ENCODE measurements at regions not wholly inside any gene's neighbourhood (a gene's known extent, or its start where the extent isn't known, plus 50 kb on each side); places are given as distances from the start of the nearest gene placed in this dataset.

DNA sequence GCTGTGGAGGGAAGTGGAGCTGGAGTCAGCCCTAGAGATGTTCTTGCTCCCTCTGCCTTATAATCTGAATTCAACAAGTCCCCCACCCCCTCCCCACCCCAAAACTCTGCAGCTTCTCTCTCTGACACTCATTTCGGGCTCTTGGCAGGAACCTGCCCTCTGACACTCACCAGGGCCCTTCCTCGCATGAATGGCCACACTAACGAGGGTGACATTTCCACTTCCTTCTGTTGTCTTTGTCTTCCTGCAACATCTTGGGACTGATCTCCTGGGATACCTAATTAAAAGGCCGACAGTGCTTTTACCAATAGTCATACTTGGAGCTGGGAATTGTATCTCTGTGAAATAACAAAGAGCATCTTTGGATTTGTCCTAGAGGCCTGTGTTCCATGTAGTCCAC lies 106.9 kb upstream of the PIRT start:
- Histone ChIP-seq H3K9ac (replicated peaks; ENCODE audit: extremely low read depth, insufficient read depth, low read length) (no peak overlapping the region), H3K4me1 (ENCODE audit: control insufficient read depth, extremely low read depth, insufficient read depth, low read length) (no peaks in the 10 kb centered on the region)

DNA sequence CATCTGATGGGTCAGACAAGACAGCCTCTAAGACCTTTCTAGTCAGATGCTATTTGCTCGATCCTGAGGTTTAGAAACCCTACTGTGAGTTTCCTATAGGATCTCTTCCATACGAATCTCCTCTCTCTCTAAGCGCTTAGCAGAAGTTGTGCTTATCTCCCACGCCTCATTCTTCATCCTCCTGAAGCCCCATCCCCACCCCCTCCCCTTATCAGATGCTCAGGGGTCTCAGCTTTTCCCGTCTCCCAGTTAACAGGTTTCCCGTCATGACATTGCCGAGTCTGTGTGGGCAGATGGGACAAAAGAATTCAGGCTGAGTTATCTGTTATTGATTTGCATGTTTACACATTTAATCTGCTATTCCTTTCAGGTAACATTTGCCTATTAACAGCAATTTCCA lies 99.0 kb upstream of the PIRT start:
- no peak for DNase-seq (ENCODE audit: low read depth, low spot score)
- CTCF ChIA-PET, result no interaction called here
- Histone ChIP-seq H3K36me3 (ENCODE audit: control insufficient read depth in 2 of 2, extremely low read depth in 1 of 2, insufficient read depth in 2 of 2, low read length in 2 of 2) (no peaks in the 10 kb centered on the region), H2AFZ (ENCODE audit: low read depth, low read length) (no peak overlapping the region), H3K27ac (ENCODE audit: insufficient read depth, low read depth, low read length) (no peak overlapping the region), H3K9me3 (replicated peaks; ENCODE audit: control insufficient read depth, insufficient read depth, low read length) (peaks cover 5% of the 10 kb centered on the region), H3K4me2 (ENCODE audit: insufficient read depth, low read length) (no peak overlapping the region), H4K20me1 (replicated peaks; ENCODE audit: control insufficient read depth, extremely low read depth, insufficient read depth, low read length) (no peaks in the 10 kb centered on the region), H3K79me2 (ENCODE audit: control insufficient read depth, insufficient read depth, low read length) (no peaks in the 10 kb centered on the region), H3K4me1 (ENCODE audit: control insufficient read depth, extremely low read depth, insufficient read depth, low read length) (no peaks in the 10 kb centered on the region), H3K9me1 (replicated peaks; ENCODE audit: control insufficient read depth, extremely low read depth, insufficient read depth, low read length) (no peaks in the 10 kb centered on the region), H3K27me3 (ENCODE audit: control insufficient read depth in 2 of 2, insufficient read depth in 2 of 2, low read length in 2 of 2) (no peaks in the 10 kb centered on the region), H3K4me3 (replicated peaks in 1 of 3; ENCODE audit: insufficient read depth in 1 of 3, low read depth in 1 of 3, low read length in 3 of 3) (no peak overlapping the region), H3K9ac (replicated peaks; ENCODE audit: extremely low read depth, insufficient read depth, low read length) (no peak overlapping the region)
- intact Hi-C loops (cut with micrococcal nuclease), result no loop called here
- dilution Hi-C loops (cut with MboI; ENCODE audit: extremely low pct_ligation_motif_present, low sequenced_read_pairs), result no loop called here
- TF ChIP-seq EZH2 (IDR thresholded peaks at IDR 0.05; ENCODE audit: borderline replicate concordance, low read depth, low read length, severe bottlenecking) (no peak), POLR2A (IDR thresholded peaks at IDR 0.05; ENCODE audit: low read depth, low read length) (no peak), JUN (IDR thresholded peaks at IDR 0.05; ENCODE audit: borderline replicate concordance, insufficient read depth, insufficient read length, low read depth) (no peak)
- TF ChIP-seq, protein P1, sequence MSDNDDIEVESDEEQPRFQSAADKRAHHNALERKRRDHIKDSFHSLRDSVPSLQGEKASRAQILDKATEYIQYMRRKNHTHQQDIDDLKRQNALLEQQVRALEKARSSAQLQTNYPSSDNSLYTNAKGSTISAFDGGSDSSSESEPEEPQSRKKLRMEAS (IDR thresholded peaks at IDR 0.05; ENCODE audit: insufficient read depth, insufficient read length), result no peak
- BruUV-seq (replicated peaks), result no TSS peak
- FAIRE-seq, result no peak
- POLR2A ChIA-PET, result no interaction called here

More for the DNA sequence above, 106.9 kb upstream of the PIRT start:
- no peak for FAIRE-seq
- DNase-seq (ENCODE audit: low read depth, low spot score), result no peak
- Histone ChIP-seq H3K27me3 (ENCODE audit: control insufficient read depth in 2 of 2, insufficient read depth in 2 of 2, low read length in 2 of 2) (no peaks in the 10 kb centered on the region), H3K9me3 (replicated peaks; ENCODE audit: control insufficient read depth, insufficient read depth, low read length) (peaks cover 5% of the 10 kb centered on the region), H3K36me3 (ENCODE audit: control insufficient read depth in 2 of 2, extremely low read depth in 1 of 2, insufficient read depth in 2 of 2, low read length in 2 of 2) (no peaks in the 10 kb centered on the region), H3K9me1 (replicated peaks; ENCODE audit: control insufficient read depth, extremely low read depth, insufficient read depth, low read length) (no peaks in the 10 kb centered on the region), H3K79me2 (ENCODE audit: control insufficient read depth, insufficient read depth, low read length) (no peaks in the 10 kb centered on the region), H3K4me2 (ENCODE audit: insufficient read depth, low read length) (no peak overlapping the region), H3K27ac (ENCODE audit: insufficient read depth, low read depth, low read length) (no peak overlapping the region), H4K20me1 (replicated peaks; ENCODE audit: control insufficient read depth, extremely low read depth, insufficient read depth, low read length) (no peaks in the 10 kb centered on the region), H3K4me3 (replicated peaks in 1 of 3; ENCODE audit: insufficient read depth in 1 of 3, low read depth in 1 of 3, low read length in 3 of 3) (no peak overlapping the region), H2AFZ (ENCODE audit: low read depth, low read length) (no peak overlapping the region)
- ChIA-PET POLR2A (no interaction called here), CTCF (no interaction called here)
- intact Hi-C loops (cut with micrococcal nuclease), result no loop called here
- no TSS peak for BruUV-seq (replicated peaks)
- dilution Hi-C loops (cut with MboI; ENCODE audit: extremely low pct_ligation_motif_present, low sequenced_read_pairs), result no loop called here
- TF ChIP-seq POLR2A (IDR thresholded peaks at IDR 0.05; ENCODE audit: low read depth, low read length), result no peak
- TF ChIP-seq JUN (IDR thresholded peaks at IDR 0.05; ENCODE audit: borderline replicate concordance, insufficient read depth, insufficient read length, low read depth), result no peak
- no peak for TF ChIP-seq FOS (IDR thresholded peaks at IDR 0.05; ENCODE audit: borderline replicate concordance, insufficient read depth, low read length)
- TF ChIP-seq, protein P2, sequence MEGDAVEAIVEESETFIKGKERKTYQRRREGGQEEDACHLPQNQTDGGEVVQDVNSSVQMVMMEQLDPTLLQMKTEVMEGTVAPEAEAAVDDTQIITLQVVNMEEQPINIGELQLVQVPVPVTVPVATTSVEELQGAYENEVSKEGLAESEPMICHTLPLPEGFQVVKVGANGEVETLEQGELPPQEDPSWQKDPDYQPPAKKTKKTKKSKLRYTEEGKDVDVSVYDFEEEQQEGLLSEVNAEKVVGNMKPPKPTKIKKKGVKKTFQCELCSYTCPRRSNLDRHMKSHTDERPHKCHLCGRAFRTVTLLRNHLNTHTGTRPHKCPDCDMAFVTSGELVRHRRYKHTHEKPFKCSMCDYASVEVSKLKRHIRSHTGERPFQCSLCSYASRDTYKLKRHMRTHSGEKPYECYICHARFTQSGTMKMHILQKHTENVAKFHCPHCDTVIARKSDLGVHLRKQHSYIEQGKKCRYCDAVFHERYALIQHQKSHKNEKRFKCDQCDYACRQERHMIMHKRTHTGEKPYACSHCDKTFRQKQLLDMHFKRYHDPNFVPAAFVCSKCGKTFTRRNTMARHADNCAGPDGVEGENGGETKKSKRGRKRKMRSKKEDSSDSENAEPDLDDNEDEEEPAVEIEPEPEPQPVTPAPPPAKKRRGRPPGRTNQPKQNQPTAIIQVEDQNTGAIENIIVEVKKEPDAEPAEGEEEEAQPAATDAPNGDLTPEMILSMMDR (IDR thresholded peaks at IDR 0.05; ENCODE audit: extremely low read depth in 1 of 2, insufficient read depth in 1 of 2, low read depth in 1 of 2, low read length in 2 of 2), result no peak
- TF ChIP-seq, protein P1 (IDR thresholded peaks at IDR 0.05; ENCODE audit: insufficient read depth, insufficient read length), result no peak
- no peak for TF ChIP-seq GATA2 (IDR thresholded peaks at IDR 0.05; ENCODE audit: insufficient read depth, insufficient read length, low read depth, low read length)
